Osteoblast (primary cell): ENCODE measurements at regions not wholly inside any gene's neighbourhood (a gene's known extent, or its start where the extent isn't known, plus 50 kb on each side); places are given as distances from the start of the nearest gene placed in this dataset.

Experiments
- DNase-seq: peaks from one replicate; pipeline ENCODE4 v3.0.0; 2011; ENCODE audit warnings: low spot score, mixed read lengths; ENCODE audit not compliant: insufficient read length; ENCODE audit errors: missing footprints
- H2AFZ ChIP-seq: 2 replicates; pipeline ENCODE4 v1.6.0; 2011; ENCODE audit warnings: mild to moderate bottlenecking, low read length
- H3K27ac ChIP-seq: 2 replicates; pipeline ENCODE4 v1.5.1; 2011; ENCODE audit warnings: mild to moderate bottlenecking, low read depth, low read length, moderate library complexity
- H3K27me3 ChIP-seq: 2 replicates; pipeline ENCODE4 v1.6.0; 2012; ENCODE audit warnings: mild to moderate bottlenecking, control low read depth, inconsistent platforms, low read length, moderate library complexity; ENCODE audit not compliant: insufficient read depth
- H3K36me3 ChIP-seq: 2 replicates; pipeline ENCODE4 v1.5.1; 2011; ENCODE audit warnings: mild to moderate bottlenecking, low read length, control low read depth, moderate library complexity; ENCODE audit not compliant: insufficient read depth
- H3K4me1 ChIP-seq: 2 replicates; pipeline ENCODE4 v1.5.1; 2011; ENCODE audit warnings: mild to moderate bottlenecking, low read length, control low read depth, moderate library complexity; ENCODE audit not compliant: insufficient read depth
- H3K4me2 ChIP-seq: 2 replicates; pipeline ENCODE4 v1.6.0; 2011; ENCODE audit warnings: mild to moderate bottlenecking, low read length; ENCODE audit not compliant: insufficient read depth
- H3K4me3 ChIP-seq: fragments of 200-600 bp; sonication (generic); 3 replicates; pipeline ENCODE4 v1.5.1; 2012; ENCODE audit warnings: mild to moderate bottlenecking, low read length, inconsistent platforms; ENCODE audit not compliant: insufficient read depth
- H3K79me2 ChIP-seq: 2 replicates; pipeline ENCODE4 v1.6.0; 2012; ENCODE audit warnings: mild to moderate bottlenecking, low read length, control low read depth, inconsistent platforms; ENCODE audit not compliant: insufficient read depth
- H3K9me3 ChIP-seq: 2 replicates; pipeline ENCODE4 v1.5.1; 2011; ENCODE audit warnings: low read depth, low read length, control low read depth
- H4K20me1 ChIP-seq: 2 replicates; pipeline ENCODE4 v1.6.0; 2012; ENCODE audit warnings: mild to moderate bottlenecking, low read length, control low read depth; ENCODE audit not compliant: insufficient read depth
- CTCF ChIP-seq: IDR thresholded peaks from 2 replicates; pipeline ENCODE4 v1.5.1; 2011; ENCODE audit warnings: mild to moderate bottlenecking, low read depth, low read length, moderate library complexity; ENCODE audit errors: extremely low read depth

- no peaks in the 10 kb centered on the region for H3K9me3 ChIP-seq
- H3K27ac ChIP-seq = no peak overlapping the region
- H3K79me2 ChIP-seq = no peaks in the 10 kb centered on the region
- no peak for TF ChIP-seq CTCF
- no peaks in the 10 kb centered on the region for H4K20me1 ChIP-seq
- DNase-seq = no peak
- H3K4me3 ChIP-seq = no peak overlapping the region
- H3K27me3 ChIP-seq = peaks cover 4% of the 10 kb centered on the region
- no peak overlapping the region for H2AFZ ChIP-seq
- no peak overlapping the region for H3K4me2 ChIP-seq
- H3K4me1 ChIP-seq = no peaks in the 10 kb centered on the region
- no peaks in the 10 kb centered on the region for H3K36me3 ChIP-seq
These were observed 98.7 kb upstream of the ARHGAP24 start for GRCh38 chr4:85376285-85376684.

- TF ChIP-seq CTCF = no peak
- no peaks in the 10 kb centered on the region for H4K20me1 ChIP-seq
- H3K27ac ChIP-seq = no peak overlapping the region
- no peaks in the 10 kb centered on the region for H3K27me3 ChIP-seq
- no peak for DNase-seq
- no peak overlapping the region for H2AFZ ChIP-seq
- H3K4me2 ChIP-seq = no peak overlapping the region
- no peak overlapping the region for H3K4me3 ChIP-seq
- no peaks in the 10 kb centered on the region for H3K4me1 ChIP-seq
- no peaks in the 10 kb centered on the region for H3K36me3 ChIP-seq
- no peaks in the 10 kb centered on the region for H3K79me2 ChIP-seq
- no peaks in the 10 kb centered on the region for H3K9me3 ChIP-seq
These were observed 93.0 kb upstream of the ARHGAP24 start for GRCh38 chr4:85381968-85382367.

- Histone ChIP-seq H3K27me3 (no peaks in the 10 kb centered on the region), H4K20me1 (no peaks in the 10 kb centered on the region), H3K4me3 (no peak overlapping the region), H3K79me2 (no peaks in the 10 kb centered on the region), H2AFZ (no peak overlapping the region), H3K36me3 (no peaks in the 10 kb centered on the region), H3K4me2 (no peak overlapping the region), H3K27ac (no peak overlapping the region), H3K4me1 (no peaks in the 10 kb centered on the region), H3K9me3 (no peaks in the 10 kb centered on the region)
- no peak for TF ChIP-seq CTCF
- no peak for DNase-seq
These were observed 83.9 kb upstream of the ARHGAP24 start for GRCh38 chr4:85391071-85391470.

- no peak for DNase-seq
- Histone ChIP-seq H3K4me3 (no peak overlapping the region), H2AFZ (no peak overlapping the region), H3K9me3 (no peaks in the 10 kb centered on the region), H3K4me2 (no peak overlapping the region), H3K79me2 (no peaks in the 10 kb centered on the region), H3K27me3 (no peaks in the 10 kb centered on the region), H4K20me1 (no peaks in the 10 kb centered on the region), H3K27ac (no peak overlapping the region), H3K36me3 (no peaks in the 10 kb centered on the region), H3K4me1 (no peaks in the 10 kb centered on the region)
- no peak for TF ChIP-seq CTCF
These were observed 83.2 kb upstream of the ARHGAP24 start for GRCh38 chr4:85391589-85392410.
